ENCODE measurements at regions not wholly inside any gene's neighbourhood (a gene's known extent, or its start where the extent isn't known, plus 50 kb on each side); places are given as distances from the start of the nearest gene placed in this dataset.

DNA sequence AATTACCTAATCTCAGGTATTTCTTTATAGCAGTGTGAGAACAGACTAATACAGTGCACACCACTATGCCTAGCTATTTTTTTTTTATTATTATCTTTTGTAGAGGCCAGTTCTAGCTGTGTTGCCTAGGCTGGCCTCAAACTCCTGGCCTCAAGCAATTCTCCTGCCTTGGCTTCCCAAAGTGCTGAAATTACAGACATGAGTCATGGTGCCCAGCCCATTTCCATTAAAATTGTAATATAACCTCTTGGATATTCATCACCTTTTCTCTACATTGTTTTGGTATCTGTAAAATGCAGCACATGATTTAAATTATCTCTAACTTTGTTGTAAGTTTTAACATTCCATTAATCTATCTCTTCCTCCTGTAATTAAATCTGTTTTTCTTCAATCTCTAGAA lies 2052.9 kb downstream of the ARAP2 start:
- H3K4me1 ChIP-seq (replicated peaks in 1 of 2): no peaks in the 10 kb centered on the region
- no peaks in the 10 kb centered on the region for H3K27me3 ChIP-seq
- H3K36me3 ChIP-seq (replicated peaks in 1 of 2): no peaks in the 10 kb centered on the region
- TF ChIP-seq CTCF (IDR thresholded peaks at IDR 0.05) (no peak), POLR2A (IDR thresholded peaks at IDR 0.05) (no peak)
- H3K4me3 ChIP-seq: no peak overlapping the region
- intact Hi-C loops (cut with DNase I): no loop called here
- H3K9me3 ChIP-seq (replicated peaks in 1 of 3): no peaks in the 10 kb centered on the region
- H3K27ac ChIP-seq: no peak overlapping the region
- no peak for DNase-seq

DNA sequence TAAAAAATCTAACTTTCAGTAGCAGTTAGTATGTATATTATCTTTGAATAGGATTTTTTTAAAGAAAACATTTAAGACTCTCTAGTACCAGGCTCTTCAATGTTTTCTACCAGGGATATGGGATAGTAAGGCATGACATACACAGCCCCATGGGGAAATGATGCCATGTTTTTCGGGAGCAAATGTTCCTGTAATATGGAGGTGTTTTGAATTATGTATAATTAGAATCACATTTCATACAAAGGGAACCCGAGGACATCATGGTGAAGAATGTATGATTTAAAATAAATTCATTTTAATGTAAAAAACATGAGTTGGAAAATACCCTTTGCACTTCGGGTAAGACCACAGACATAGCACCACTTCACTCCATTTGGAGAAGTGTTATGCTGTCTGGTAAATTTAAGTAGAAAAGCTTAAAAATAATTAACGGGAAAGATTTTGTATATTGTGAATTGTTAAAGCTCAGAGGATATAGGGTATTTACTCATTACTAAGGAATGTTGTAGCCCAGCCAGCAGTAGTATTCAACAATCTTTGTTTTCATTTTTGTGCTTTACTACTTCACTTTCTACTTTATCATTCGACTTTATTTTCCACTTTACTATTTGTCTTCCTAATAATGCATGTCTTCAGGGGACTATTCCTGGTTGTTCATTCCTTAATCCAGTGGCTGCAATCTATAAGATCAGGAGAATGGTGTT lies 2050.7 kb downstream of the ARAP2 start:
- intact Hi-C loops (cut with DNase I): no loop called here
- no peak for TF ChIP-seq POLR2A (IDR thresholded peaks at IDR 0.05)
- no peak for TF ChIP-seq CTCF (IDR thresholded peaks at IDR 0.05)
- Histone ChIP-seq H3K27ac (no peak overlapping the region), H3K36me3 (replicated peaks in 1 of 2) (no peaks in the 10 kb centered on the region), H3K4me1 (replicated peaks in 1 of 2) (no peaks in the 10 kb centered on the region), H3K9me3 (replicated peaks in 1 of 3) (no peaks in the 10 kb centered on the region), H3K27me3 (no peaks in the 10 kb centered on the region), H3K4me3 (no peak overlapping the region)
- no peak for DNase-seq
- WGBS, 4 donors: 58 to 69% (median 64%) methylated on average over 5 of the region's 5 CpGs

GRCh38 chr4:34194585-34194984 lies 2049.7 kb downstream of the ARAP2 start:
- 74 to 87% (median 83%) methylated on average over 2 of the region's 2 CpGs for WGBS, 4 donors
- H3K4me1 ChIP-seq (replicated peaks in 1 of 2): no peaks in the 10 kb centered on the region
- no peak overlapping the region for H3K27ac ChIP-seq
- no peaks in the 10 kb centered on the region for H3K36me3 ChIP-seq (replicated peaks in 1 of 2)
- intact Hi-C loops (cut with DNase I): no loop called here
- DNase-seq: no peak
- no peak overlapping the region for H3K4me3 ChIP-seq
- H3K27me3 ChIP-seq: no peaks in the 10 kb centered on the region
- no peaks in the 10 kb centered on the region for H3K9me3 ChIP-seq (replicated peaks in 1 of 3)
- TF ChIP-seq POLR2A (IDR thresholded peaks at IDR 0.05): no peak

DNA sequence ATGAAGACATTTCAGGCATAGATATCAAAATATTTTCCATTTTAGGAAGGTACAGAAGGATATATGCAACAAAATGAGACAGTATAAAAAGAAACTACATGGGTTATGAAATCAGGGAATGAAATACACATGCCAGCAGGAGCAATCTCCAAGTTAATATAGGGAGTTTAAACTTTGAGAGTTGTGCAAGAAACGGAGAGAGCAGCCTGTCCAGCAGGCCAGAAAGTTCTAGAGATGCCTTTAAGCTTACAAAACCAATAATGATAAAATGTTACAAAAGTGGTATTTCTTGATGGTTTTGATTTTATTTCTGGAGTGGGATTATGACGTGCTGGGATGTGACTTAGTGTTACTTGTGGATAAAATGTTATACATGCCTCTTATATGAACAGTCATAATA lies 2047.9 kb downstream of the ARAP2 start:
- DNase-seq: no peak
- intact Hi-C loops (cut with DNase I): no loop called here
- Histone ChIP-seq H3K9me3 (replicated peaks in 1 of 3) (no peaks in the 10 kb centered on the region), H3K4me3 (no peak overlapping the region), H3K27ac (no peak overlapping the region), H3K4me1 (replicated peaks in 1 of 2) (no peaks in the 10 kb centered on the region), H3K27me3 (no peaks in the 10 kb centered on the region), H3K36me3 (replicated peaks in 1 of 2) (no peaks in the 10 kb centered on the region)
- TF ChIP-seq POLR2A (IDR thresholded peaks at IDR 0.05) (no peak), CTCF (IDR thresholded peaks at IDR 0.05) (no peak)
- WGBS, 4 donors: 62 to 78% (median 72%) methylated on average over 2 of the region's 2 CpGs

GRCh38 chr4:34198966-34199365 lies 2045.3 kb downstream of the ARAP2 start:
- TF ChIP-seq CTCF (IDR thresholded peaks at IDR 0.05) (no peak), POLR2A (IDR thresholded peaks at IDR 0.05) (no peak)
- H3K27ac ChIP-seq: no peak overlapping the region
- H3K36me3 ChIP-seq (replicated peaks in 1 of 2): no peaks in the 10 kb centered on the region
- 65 to 86% (median 74%) methylated on average over 1 of the region's 1 CpG for WGBS, 4 donors
- no peak overlapping the region for H3K4me3 ChIP-seq
- no peaks in the 10 kb centered on the region for H3K27me3 ChIP-seq
- DNase-seq: no peak
- intact Hi-C loops (cut with DNase I): no loop called here
- H3K4me1 ChIP-seq (replicated peaks in 1 of 2): no peaks in the 10 kb centered on the region
- no peaks in the 10 kb centered on the region for H3K9me3 ChIP-seq (replicated peaks in 1 of 3)

Data from adrenal gland (tissue), 9 donors.